GM21786 (cell line): ENCODE measurements at regions not wholly inside any gene's neighbourhood (a gene's known extent, or its start where the extent isn't known, plus 50 kb on each side); places are given as distances from the start of the nearest gene placed in this dataset.

ENCODE experiments used
- ATAC-seq: cut with Tn5 transposase; IDR thresholded peaks from one replicate; pipeline ENCODE4 v1.9.1; 2021; ENCODE audit not compliant: unreplicated experiment

DNA sequence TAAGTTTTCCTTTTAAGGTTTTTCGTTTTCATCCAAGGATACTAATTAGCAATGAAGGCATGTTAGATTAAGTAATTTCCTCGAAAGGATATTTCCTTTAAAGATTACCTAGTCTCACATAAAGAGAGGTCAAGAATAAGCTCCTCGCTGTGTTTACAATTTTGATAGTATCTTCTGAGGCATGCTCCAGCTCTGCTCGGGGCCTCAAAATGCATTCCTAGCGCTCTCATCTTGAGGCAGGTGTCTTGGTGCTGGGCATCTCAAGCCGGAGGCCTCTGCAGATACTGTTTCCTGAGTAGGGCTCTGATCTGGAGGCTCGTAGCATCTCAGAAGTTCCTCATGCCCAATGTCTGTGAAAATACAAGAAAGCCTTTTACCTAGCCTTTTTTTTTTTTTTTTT lies 128.6 kb upstream of the SNX19 start:
- ATAC-seq = no peak

DNA sequence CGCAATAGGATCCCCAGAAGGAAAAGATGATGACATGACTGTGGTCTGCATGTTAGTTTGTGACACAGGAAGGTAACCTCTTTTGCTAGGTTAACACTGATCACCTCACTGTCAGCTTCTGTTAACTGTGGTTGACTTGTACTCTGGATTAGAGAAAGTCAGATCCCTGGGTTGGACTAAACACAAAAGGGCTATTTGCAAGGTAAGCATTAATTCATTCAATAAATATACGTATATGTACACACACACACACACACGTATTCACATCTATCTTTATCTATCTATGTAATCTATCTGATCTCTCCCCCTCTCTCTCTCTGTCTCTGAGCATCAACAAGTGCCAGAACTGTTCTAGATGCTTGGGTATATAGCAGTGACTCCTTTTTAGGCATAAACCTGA lies 136.1 kb upstream of the SNX19 start:
- no peak for ATAC-seq

DNA sequence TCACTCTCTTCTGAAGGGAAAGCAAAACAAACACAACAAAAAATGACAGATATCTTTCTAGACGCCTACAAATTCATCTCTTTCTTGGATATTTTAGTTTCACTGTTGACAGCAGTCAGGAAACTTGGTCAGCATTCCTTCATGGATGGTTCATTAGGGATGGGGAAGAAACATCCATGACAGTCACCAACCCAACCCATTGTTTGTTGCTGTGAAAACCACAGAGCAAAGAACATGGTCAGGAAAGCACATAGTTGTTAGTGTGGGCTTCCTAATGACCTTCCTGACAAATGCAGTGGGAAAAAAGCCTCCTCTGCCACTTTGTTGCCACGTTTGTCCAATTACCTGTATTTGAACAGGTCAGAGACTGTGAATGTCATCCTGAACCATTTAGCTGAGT lies 139.8 kb upstream of the SNX19 start:
- no peak for ATAC-seq

DNA sequence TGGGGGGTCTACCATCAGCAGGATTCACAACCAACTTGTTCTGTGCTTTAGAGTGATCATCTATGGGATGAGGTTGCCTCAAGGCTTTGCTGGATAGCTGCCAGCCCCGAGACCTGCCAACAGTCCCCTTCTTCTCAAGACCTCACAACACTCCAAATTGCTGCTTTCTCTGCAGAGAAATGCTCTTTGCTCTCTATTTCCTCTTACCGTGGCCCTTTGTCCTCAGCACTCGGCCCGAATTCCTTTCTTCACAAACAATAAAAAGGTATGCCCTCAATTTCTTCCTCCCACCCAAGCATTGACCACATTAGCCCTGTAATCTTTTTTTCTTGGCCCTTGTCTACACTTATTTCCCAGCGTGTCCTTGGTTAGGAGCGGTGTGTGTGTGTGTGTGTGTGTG lies 147.4 kb upstream of the SNX19 start:
- ATAC-seq = no peak

DNA sequence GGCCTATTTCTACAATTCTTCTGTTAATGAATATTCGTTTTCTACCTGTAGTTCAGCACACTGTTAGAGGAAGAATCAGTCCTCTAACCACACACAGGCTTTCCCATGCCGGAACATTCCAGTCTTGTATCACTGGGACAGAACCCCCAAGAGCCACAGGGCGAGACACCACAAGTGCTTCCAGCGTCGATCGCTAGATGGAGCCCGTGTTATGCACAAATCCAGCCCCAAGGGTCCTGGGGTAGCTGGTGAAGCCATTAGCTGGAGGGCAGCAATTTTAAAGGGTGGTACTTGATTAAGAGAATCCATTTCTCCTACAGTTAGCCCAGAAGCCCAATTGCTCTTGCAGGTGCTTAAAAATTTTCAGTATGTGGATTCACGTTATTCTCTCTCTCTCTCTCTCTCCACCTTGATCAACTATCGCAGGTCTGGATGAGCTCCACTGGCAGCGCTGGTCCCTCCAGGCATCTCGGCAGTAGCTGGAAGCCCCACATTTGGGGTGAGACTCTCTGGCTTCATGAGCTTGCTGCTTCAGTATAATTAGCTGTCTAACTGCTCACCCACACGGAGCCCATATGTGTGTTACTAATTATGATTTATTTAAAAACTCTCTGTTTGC lies 148.2 kb upstream of the SNX19 start:
- ATAC-seq = peak; percentile 74

DNA sequence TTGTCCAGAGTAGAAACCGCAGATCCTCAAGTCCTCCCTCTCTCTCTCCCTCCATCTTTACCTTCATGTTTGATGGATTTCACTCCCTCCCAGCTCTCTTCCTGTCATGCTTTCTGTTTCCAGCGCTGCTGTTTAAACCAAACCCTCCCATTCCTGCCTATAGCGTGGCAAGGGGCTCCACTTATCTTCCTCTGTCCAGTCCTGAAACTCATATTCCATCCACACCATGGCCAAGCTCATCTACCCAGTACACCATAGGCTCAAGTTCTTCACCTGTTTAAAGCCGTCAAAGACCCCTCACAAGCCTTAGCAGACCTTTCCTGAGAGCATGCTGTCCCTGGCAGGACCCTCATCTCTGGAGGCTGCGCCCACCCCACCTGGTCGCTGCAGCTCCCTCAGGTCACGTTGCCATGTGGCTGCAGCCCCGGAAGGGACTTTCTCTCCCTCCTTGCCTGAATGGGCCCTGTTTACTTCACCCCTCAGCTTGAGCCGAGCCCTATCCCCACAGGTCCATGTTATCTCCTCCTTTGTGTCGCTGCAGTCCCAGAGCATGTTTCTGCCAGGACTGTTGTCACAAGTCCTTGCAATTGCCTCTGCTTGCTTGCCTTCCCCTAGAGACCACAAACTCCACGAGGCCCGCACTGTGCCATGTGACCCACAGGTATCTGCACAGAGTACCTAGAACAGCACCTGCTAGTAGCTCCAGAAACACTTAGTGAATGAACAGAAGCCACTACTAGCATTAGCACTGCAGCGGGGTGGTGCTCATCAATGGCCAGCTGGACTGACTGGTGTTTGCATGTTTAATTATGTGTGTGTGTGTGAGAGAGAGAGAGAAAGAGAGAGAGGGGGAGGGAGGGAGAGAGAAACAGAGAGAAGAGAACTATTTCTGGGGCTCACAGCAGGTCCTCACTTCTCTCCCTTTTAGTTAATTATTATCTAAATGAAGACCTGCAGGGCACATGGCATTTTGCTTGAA lies 149.4 kb upstream of the SNX19 start:
- no peak for ATAC-seq

DNA sequence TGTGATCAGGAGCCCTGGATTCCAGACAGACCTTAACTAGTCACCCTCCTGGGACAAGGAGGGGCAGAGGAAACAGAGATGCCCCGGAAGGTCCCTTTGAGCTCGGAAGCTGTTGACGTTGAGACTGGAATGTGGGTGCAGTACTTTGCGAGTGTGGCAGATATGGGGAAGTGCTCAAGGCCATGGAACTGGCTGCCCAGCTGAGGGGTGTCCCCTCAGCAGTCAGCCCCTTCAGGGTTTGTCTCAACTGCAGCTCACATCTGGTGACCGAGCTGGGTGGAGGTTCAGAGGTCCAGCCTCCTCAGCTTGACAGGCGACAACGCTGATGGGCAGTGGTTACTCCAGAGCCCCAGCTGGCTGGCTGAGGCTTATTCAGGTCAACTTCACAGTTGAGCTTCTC lies 150.3 kb upstream of the SNX19 start:
- no peak for ATAC-seq

DNA sequence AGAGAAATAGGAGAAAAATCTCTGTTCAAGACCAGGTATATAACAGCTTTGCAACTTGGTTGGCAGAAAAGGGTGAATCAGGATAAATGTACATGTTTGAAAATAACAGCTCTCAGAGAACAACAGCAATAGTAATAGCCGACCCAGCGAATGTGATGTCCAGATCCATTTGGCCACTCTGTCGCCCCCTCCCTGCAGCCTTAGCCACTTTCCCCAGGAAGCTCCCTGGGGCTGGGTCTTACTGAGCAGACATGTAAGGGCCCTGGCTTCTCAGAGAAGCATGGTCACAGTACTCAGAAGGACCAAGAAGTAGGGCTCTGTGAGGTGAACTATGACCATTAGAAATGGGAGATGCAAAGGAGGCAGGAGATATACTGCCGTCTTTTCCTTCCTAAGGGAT lies 154.1 kb upstream of the SNX19 start:
- ATAC-seq = no peak

DNA sequence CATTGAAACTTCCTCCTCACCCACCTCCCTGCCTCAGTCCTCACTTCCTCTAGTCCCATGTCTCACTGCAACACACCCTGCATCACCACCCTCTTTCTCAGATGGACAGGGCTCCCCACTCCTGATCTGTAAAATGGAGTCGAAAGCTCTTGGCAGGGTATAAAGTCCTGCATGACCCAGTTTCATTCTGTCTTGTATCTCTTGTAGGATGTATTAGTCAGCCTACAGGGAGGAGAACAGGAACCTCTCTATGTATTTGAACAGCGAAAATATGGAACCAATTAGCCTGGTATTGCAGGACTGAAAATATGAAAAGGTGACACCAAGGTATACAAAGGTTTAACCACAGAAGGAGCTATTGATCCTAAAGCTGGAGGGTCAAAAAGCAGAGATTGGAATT lies 156.9 kb upstream of the SNX19 start:
- no peak for ATAC-seq

DNA sequence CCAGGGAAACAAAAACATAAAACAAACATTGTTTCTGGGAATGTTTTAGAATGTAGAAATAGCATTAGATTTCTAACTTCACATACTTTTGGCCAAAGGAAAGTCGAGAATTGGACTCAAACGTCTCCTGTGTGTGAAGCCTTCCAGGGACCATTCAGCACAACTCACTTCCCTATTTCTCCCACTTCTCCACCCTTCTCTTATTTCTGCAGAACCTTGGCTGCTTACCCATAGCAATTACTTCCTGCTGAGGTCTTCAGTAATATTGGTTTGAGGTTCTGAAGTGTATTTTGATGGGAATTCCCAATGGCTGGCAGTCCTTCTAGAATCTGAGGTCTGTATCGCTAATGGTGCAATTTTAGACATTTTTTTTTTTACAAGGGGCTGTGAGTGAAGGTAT lies 158.3 kb upstream of the SNX19 start:
- no peak for ATAC-seq

DNA sequence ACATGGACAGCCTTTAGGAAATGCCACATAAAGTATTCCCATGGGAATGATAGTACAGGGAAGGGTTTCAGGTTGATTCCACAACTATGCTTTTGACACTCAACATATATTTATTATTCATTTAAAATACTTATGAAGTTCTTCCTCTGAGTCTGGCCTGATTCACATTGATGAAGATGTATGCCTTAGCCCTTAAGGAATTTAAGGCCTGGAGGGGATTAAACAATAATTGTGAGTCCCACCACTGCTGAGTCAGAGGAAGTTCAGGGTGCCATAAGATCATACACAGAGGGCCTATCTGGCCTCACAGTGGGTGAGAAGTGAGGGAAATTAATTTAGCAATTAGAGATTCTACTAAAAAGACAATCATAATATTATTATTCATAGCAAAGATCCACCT lies 161.1 kb upstream of the SNX19 start:
- no peak for ATAC-seq

DNA sequence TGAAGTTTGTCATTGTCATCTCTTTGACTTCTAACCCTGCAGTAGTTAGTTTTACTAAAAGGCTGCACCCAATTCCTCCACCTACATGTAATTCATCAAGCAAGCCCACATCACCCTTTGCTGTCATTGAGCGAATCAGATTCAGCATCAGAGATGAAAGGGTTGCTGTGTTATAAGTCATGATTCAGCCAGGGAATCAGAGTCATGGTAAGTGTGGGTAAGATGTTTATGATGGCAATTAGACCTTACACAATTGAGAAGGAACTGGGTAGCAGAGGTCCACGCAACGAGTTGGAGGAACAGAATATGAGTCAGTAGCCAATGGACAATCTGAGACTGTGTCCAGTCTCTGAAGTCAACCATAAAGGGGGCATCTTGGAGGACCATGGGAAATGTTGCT lies 162.8 kb upstream of the SNX19 start:
- no peak for ATAC-seq

DNA sequence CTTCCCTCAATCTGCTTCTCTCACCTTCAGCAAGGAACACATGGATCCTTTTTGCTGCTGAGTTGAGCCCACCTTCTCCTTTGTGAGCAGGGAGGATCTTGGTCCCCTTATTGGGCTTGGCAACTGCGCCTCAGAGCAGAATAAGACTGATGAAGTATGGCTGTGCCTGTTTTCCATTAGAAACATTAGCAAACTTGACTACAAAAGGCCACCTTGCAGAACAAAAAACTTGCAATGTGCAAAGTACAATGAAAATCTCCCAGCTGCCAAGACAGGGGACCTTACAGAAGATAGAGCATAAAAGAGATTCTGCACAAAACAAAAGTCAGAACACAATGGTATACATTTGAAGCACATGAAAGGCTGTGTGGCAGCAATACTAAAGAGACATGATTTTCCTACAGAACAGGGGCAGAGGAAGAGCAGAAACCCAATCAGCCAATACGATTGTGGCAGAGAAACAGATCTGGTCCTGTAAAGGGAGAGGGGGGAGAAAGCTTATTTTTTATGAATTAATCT lies 173.5 kb upstream of the SNX19 start:
- ATAC-seq = no peak

DNA sequence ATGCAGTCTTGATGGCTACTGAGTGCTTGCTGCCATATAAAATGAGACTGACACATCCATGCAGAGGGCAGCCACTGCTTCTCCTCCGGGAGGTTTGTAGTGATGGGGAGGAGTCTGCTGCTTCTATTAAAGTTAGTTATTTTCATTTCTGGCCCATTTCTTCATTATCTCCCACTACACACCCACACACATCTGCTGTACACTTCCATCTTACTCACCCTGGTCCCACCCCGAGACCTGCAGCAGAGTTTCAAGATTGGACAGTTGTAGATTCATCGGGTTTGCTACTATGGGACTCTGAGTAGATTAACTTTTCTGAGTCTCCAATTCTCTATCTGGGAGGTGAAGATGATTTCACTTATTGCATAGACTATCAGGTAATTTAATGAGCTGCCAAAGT lies 176.2 kb upstream of the SNX19 start:
- ATAC-seq = no peak

DNA sequence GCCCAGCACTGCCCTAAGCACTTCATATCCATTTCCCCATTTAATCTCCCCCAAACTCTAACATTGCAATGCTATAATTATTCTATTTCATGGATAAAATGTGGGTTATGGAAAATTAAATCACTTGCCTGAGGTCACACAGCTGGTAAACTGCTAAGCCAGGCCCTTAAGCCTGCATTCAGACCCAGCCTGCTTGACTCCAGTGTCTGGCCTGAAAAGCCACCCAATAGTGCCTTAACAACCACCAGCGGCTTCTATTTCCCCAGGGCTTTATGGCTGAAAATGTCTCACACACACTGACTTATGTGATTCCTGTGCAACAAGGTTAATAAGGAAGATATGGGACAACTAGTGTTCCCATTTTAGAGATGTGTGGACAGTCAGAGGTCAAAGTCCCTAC lies 178.5 kb upstream of the SNX19 start:
- no peak for ATAC-seq

DNA sequence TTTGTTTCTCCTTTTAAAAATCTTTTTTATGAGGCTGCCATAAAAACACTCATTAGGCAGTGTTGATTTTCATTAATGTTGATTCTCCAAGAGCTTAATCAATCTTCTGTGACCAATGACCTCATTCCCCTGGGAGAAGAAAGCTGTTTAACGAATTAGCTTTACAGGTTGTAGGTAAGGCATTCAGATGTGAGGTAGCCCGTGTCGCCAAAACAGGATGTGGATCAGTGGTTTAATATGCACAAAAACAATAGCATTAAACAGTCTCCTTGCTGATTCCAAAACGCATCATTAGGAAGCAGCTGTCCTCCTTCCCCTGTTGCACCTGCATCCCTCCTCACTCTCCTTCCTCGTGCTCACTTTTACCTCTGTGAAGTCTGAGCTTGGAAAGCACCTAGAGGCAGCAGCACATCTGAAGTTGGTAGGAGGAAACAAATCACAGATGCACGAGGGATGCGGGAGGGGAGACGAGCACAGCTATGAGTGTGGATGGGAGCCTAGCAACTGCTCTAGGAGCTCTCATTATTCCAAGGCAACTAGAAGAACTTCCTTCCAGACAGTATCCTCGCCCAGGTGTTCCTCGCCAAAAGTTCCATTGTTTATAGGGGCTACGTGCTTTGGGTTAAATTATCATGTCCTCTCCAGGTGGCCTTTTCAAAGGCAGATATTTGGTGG lies 179.4 kb upstream of the SNX19 start:
- ATAC-seq = no peak

DNA sequence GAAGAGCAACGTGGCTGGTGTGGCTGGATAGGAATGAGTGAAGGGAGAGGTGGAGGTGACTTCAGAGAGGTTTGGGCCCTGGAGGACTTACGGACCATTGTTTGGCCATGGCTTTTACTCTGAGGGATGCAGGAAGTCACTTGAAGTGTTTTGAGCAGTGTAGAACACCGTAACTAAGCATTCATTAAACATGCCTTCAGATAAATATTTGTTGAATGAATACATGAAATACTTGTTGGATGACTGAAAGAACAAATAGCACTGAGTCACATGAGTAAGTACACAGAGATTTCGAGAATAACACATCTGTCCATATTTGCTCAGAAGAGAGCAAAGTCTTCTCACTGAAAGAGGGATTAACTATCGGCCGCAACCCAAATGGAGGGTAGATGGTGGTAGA lies 182.7 kb upstream of the SNX19 start:
- ATAC-seq = no peak

DNA sequence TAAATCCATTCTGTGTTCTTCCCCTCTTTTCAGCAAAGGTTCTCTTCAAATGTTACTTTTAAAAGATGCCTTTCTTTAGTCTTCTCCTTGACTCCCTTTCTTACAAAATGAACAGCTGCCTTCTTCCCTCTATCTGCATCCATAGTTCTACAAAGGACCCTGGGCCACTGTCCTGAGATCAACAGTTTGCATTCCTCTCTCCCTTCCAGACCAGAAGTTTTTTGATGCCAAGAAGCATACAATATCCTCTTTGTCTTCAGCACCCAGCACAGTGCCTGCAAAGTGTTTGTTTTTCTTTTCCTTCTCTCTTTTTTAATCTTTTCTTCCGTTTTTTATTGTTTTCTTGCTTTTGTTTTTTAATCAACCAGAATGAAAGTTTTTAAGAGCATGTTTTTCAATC lies 183.5 kb upstream of the SNX19 start:
- ATAC-seq = no peak

DNA sequence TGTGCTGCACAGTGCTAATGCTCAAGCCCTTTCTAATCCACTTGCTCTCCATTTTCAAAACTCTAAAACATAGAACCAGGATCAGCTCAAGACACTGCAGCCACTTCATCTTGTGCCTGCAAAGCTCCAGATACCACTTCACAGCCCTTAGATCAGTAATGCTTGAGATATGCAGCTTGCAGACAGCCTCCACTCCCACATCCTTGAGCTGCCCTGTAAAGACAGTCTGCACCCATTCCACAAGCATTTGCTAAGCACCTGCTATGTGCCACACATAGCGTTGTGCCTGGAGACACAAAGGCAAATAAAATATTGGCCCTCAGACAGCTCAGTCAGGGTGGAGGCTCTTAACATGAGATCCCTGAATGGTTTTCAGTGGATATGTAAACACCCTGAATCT lies 192.5 kb upstream of the SNX19 start:
- ATAC-seq = no peak

DNA sequence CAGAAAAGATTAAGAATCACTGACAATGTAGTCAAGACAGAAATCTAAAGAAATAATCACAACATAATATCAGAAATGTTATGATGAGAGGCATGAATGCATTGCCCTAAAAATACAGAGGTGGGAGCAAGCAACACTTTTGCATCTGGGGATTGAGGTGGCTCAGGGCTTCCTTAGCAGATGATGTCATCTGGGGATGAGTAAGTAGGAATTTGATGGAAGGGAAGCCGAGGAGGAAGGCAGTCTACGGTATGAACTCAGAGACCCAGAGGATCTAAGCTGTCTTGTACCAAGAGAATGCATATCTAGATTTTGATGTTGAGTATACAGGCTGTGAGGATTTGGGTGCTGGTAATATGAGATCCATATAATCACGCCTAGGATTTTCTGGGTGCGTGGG lies 193.0 kb upstream of the SNX19 start:
- ATAC-seq = no peak

DNA sequence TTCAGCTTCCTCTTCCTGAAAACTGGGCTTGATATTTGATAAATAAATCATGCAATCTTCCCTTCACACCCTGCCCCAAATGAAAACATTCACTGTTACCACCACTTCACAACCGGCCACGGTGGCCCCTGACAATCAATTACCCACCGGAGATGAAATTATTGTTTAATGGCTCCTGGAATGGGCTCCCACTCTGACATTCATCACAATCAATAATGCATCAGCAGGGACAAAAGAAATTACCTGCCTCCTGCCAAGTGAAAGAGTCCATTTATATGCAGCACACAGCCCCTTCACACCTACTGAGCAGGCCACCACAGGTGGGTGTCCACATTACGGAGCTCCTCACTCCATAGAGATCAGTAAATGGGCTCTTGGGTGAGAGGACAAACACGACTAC lies 193.5 kb upstream of the SNX19 start:
- ATAC-seq = no peak

DNA sequence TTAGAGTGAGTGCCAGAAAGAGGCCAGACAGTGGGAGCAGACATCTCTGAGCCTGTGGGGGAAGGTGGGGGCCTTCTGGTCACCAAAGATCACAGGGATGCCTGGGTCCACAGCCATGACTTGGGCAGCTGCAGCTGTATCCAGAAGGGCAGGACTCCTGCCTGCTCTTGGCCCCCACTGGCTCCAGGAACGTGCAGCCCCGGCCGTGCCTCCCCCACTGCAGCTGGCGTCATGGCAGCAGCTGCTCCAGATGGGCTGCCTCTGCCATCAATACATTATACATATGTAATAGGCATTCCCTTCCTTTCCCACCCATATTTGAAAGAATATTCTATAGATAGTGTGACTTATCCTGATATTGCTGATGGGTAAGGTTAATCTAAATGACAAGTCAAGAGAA lies 195.5 kb upstream of the SNX19 start:
- ATAC-seq = no peak
